CD4-positive, alpha-beta T cell (primary cell): ENCODE measurements at regions not wholly inside any gene's neighbourhood (a gene's known extent, or its start where the extent isn't known, plus 50 kb on each side); places are given as distances from the start of the nearest gene placed in this dataset.

ENCODE experiments used
- ATAC-seq: fragments of 200-7000 bp; cut with Tn5 transposase; one replicate; pipeline ENCODE4 v1.10.0; 2022; ENCODE audit warnings: mild to moderate bottlenecking; ENCODE audit not compliant: poor library complexity
- CTCF ChIA-PET: fragments of 350-600 bp; sonication (Branson Sonifier 250); formaldehyde crosslinking; loops from one replicate; lab custom pipeline; 2021; ENCODE audit warnings: antibody characterized with exemption, inconsistent platforms; lab: Charles Lee
- POLR2A ChIA-PET: fragments of 350-600 bp; sonication (Branson Sonifier 250); formaldehyde crosslinking; loops from one replicate; lab custom pipeline; 2021; ENCODE audit warnings: antibody characterized with exemption, inconsistent platforms; lab: Charles Lee
- DNase-seq, 14 experiments: peaks; one replicate each; pipeline ENCODE4 v3.0.0-alpha.2; 2013 to 2020; ENCODE audit warnings: mixed read lengths in 2 of 14
- H3K27ac ChIP-seq, 2 donors: one replicate each; pipeline versions ENCODE4 v1.5.1 to v1.7.0; 2013; ENCODE audit warnings: low read length in 2 of 2, low read depth in 1 of 2, mild to moderate bottlenecking in 1 of 2
- H3K27me3 ChIP-seq, 2 experiments: 1 replicate in 1 of 2; 2 replicates in 1 of 2; pipeline versions ENCODE4 v1.6.1 to v1.7.0; 2013; ENCODE audit warnings: low read length in 2 of 2, control low read depth in 1 of 2, mild to moderate bottlenecking in 1 of 2, moderate library complexity in 1 of 2; ENCODE audit not compliant: insufficient read depth in 2 of 2, control insufficient read depth in 1 of 2
- H3K36me3 ChIP-seq: one replicate; pipeline ENCODE4 v1.6.1; 2013; ENCODE audit warnings: low read length, control low read depth; ENCODE audit not compliant: insufficient read depth
- H3K4me1 ChIP-seq: one replicate; pipeline ENCODE4 v1.6.1; 2013; ENCODE audit warnings: low read length, control low read depth; ENCODE audit not compliant: insufficient read depth
- H3K4me3 ChIP-seq: one replicate; pipeline ENCODE4 v1.5.1; 2013; ENCODE audit warnings: mild to moderate bottlenecking, low read length, moderate library complexity
- H3K9me3 ChIP-seq, 2 experiments: 1 replicate in 1 of 2; 2 replicates in 1 of 2; pipeline versions ENCODE4 v1.6.1 to v1.7.0; 2013; ENCODE audit warnings: low read length in 2 of 2, mild to moderate bottlenecking in 2 of 2, control low read depth in 1 of 2, moderate library complexity in 1 of 2; ENCODE audit not compliant: control insufficient read depth in 1 of 2, insufficient read depth in 1 of 2
- H3K27ac Mint-ChIP-seq: one replicate; pipeline ENCODE4 v1.8.0; 2020; ENCODE audit warnings: mixed read lengths
- H3K27me3 Mint-ChIP-seq: one replicate; pipeline ENCODE4 v1.8.0; 2021; ENCODE audit warnings: mixed read lengths
- H3K36me3 Mint-ChIP-seq: one replicate; pipeline ENCODE4 v1.8.0; 2021; ENCODE audit warnings: low read depth, mixed read lengths
- H3K4me1 Mint-ChIP-seq: one replicate; pipeline ENCODE4 v1.8.0; 2021; ENCODE audit warnings: low read depth, mixed read lengths
- H3K4me3 Mint-ChIP-seq: one replicate; pipeline ENCODE4 v1.8.0; 2020; ENCODE audit warnings: mild to moderate bottlenecking, mixed read lengths
- H3K9me3 Mint-ChIP-seq: one replicate; pipeline ENCODE4 v1.8.0; 2020; ENCODE audit warnings: mixed read lengths
- intact Hi-C, 2 experiments: fragments of 100-400 bp; cut with DNase I in 1 of 2; cut with micrococcal nuclease in 1 of 2; formaldehyde crosslinking; loops; one replicate each; pipeline versions ENCODE4 v1.15.1 to v1.9.0; 2023 to 2025; cut with DNase I, micrococcal nuclease
- TF ChIP-seq, protein P1 (sequence below): fragments of 200-600 bp; IDR thresholded peaks from one replicate; pipeline ENCODE4 v1.8.0; 2022; ENCODE audit warnings: antibody characterized with exemption, mild to moderate bottlenecking

DNA sequence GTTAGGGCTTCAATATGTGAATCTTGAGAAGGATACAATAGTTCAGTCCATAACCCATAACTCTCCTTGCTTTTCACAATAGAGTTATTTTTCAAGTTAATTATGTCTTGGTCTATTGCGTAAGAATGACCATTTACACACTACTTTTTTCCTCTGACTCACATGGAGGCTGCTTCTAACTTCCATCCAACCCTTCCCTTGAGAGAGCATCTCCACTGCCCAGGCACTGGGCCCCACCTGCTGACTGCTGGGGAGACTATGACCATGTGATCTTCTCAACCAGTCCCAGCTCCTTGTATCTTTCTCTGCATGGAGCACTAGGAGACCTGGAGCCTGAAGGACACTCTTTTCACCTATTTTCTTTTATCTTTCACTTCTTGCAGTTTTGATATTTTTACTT is 251.5 kb downstream of the GPD2 start:
- H3K27me3 ChIP-seq = no peaks in the 10 kb centered on the region
- ChIA-PET CTCF (interaction anchor here (0.7 kb wide), 1 partner anchor 97 kb away, joined by 3 read pairs; no protein-coding TSS in a partner anchor), POLR2A (no interaction called here)
- Mint-ChIP-seq H3K27ac (no peak overlapping the region), H3K4me3 (no peak overlapping the region), H3K4me1 (no peaks in the 10 kb centered on the region), H3K27me3 (peaks cover 14% of the 10 kb centered on the region), H3K9me3 (no peaks in the 10 kb centered on the region), H3K36me3 (no peaks in the 10 kb centered on the region)
- ATAC-seq (no peak), DNase-seq (no peak)
- no peaks in the 10 kb centered on the region for H3K9me3 ChIP-seq
- no peak overlapping the region for H3K4me3 ChIP-seq
- H3K27ac ChIP-seq = no peak overlapping the region
- no peaks in the 10 kb centered on the region for H3K36me3 ChIP-seq
- TF ChIP-seq, protein P1, sequence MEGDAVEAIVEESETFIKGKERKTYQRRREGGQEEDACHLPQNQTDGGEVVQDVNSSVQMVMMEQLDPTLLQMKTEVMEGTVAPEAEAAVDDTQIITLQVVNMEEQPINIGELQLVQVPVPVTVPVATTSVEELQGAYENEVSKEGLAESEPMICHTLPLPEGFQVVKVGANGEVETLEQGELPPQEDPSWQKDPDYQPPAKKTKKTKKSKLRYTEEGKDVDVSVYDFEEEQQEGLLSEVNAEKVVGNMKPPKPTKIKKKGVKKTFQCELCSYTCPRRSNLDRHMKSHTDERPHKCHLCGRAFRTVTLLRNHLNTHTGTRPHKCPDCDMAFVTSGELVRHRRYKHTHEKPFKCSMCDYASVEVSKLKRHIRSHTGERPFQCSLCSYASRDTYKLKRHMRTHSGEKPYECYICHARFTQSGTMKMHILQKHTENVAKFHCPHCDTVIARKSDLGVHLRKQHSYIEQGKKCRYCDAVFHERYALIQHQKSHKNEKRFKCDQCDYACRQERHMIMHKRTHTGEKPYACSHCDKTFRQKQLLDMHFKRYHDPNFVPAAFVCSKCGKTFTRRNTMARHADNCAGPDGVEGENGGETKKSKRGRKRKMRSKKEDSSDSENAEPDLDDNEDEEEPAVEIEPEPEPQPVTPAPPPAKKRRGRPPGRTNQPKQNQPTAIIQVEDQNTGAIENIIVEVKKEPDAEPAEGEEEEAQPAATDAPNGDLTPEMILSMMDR = no peak
- intact Hi-C loops = no loop called here
- no peaks in the 10 kb centered on the region for H3K4me1 ChIP-seq

GRCh38 chr2:156689939-156690338 is 253.8 kb downstream of the GPD2 start:
- TF ChIP-seq, protein P1 = no peak
- ChIA-PET CTCF (no interaction called here), POLR2A (no interaction called here)
- no peak overlapping the region for H3K4me3 Mint-ChIP-seq
- peaks cover 11% of the 10 kb centered on the region for H3K27me3 Mint-ChIP-seq
- Histone ChIP-seq H3K27ac (no peak overlapping the region), H3K9me3 (no peaks in the 10 kb centered on the region), H3K36me3 (no peaks in the 10 kb centered on the region), H3K4me3 (no peak overlapping the region), H3K4me1 (no peaks in the 10 kb centered on the region), H3K27me3 (no peaks in the 10 kb centered on the region)
- no peak for ATAC-seq
- no peaks in the 10 kb centered on the region for H3K36me3 Mint-ChIP-seq
- no peaks in the 10 kb centered on the region for H3K4me1 Mint-ChIP-seq
- no peak overlapping the region for H3K27ac Mint-ChIP-seq
- intact Hi-C loops = no loop called here
- H3K9me3 Mint-ChIP-seq = no peaks in the 10 kb centered on the region
- no peak for DNase-seq

- no peak overlapping the region for H3K4me3 Mint-ChIP-seq
- H3K9me3 Mint-ChIP-seq = no peaks in the 10 kb centered on the region
- ChIA-PET CTCF (no interaction called here), POLR2A (no interaction called here)
- intact Hi-C loops = no loop called here
- no peaks in the 10 kb centered on the region for H3K4me1 Mint-ChIP-seq
- Histone ChIP-seq H3K27ac (no peak overlapping the region), H3K4me1 (no peaks in the 10 kb centered on the region), H3K9me3 (no peaks in the 10 kb centered on the region), H3K27me3 (no peaks in the 10 kb centered on the region), H3K4me3 (no peak overlapping the region), H3K36me3 (no peaks in the 10 kb centered on the region)
- no peak overlapping the region for H3K27ac Mint-ChIP-seq
- no peak for DNase-seq
- H3K27me3 Mint-ChIP-seq = peaks cover 11% of the 10 kb centered on the region
- TF ChIP-seq, protein P1 = no peak
- no peaks in the 10 kb centered on the region for H3K36me3 Mint-ChIP-seq
- ATAC-seq = no peak
Observed at GRCh38 chr2:156691014-156691413, 254.8 kb downstream of the GPD2 start.
